Suppressor macrophage treated with lipopolysaccharide for 4 hours (primary cell): ENCODE measurements at regions not wholly inside any gene's neighbourhood (a gene's known extent, or its start where the extent isn't known, plus 50 kb on each side); places are given as distances from the start of the nearest gene placed in this dataset.

Source experiments
- DNase-seq: peaks from one replicate; pipeline ENCODE4 v3.0.0-alpha.2; 2020

DNA sequence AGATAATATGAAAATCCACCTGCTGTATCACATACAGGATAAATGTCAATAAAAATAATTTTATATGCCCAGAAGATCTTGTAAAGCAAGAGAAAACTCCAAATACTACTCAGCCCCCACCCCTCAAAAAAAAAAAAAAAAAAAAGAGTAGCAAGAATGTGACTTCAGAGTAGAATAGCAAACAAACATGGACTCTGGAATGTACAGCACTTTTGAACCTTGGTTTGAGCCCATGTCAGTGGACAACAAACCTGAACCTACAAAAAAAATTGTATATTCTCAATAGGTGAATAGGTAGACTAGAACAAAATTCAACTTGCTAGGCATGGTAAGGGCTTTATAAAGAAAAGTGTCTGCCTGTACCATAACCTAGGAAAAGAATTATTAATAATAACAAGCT is 428.0 kb downstream of the SLITRK6 start:
- DNase-seq, result no peak

GRCh38 chr13:85368686-85369085 is 430.5 kb downstream of the SLITRK6 start:
- no peak for DNase-seq

GRCh38 chr13:85367887-85368286 is 431.3 kb downstream of the SLITRK6 start:
- DNase-seq, result no peak

DNA sequence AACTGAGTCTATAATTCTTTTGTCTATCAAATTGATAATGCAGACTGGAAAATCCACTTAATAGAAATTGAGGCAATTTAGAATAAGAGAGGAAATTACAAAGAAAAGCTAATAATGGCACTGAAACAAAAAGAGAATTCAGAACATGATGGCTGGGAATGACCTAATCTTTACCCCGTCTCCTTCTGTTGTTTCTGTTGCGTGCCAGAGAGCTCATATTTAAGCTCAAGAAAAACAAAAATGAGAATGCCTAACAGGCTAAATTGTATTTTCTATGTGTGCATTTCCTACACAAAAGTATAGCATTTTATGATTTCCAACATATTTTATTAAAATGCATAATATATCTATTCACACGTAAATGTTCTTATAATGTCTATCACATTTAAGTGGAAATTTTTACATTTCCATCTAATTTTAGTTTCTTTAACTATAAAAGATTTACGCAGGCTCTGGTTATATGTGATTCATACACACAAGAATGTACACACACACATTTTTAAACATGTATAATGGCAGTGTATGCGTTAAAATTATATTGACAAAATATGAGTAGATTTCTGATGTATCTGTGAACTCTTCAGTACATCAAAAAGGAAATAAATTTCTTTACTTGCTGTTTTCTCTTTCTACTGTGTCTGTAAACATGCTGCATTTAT is 432.3 kb downstream of the SLITRK6 start:
- no peak for DNase-seq

- DNase-seq, result no peak
Measured at GRCh38 chr13:85363504-85363903, 435.7 kb downstream of the SLITRK6 start.

DNA sequence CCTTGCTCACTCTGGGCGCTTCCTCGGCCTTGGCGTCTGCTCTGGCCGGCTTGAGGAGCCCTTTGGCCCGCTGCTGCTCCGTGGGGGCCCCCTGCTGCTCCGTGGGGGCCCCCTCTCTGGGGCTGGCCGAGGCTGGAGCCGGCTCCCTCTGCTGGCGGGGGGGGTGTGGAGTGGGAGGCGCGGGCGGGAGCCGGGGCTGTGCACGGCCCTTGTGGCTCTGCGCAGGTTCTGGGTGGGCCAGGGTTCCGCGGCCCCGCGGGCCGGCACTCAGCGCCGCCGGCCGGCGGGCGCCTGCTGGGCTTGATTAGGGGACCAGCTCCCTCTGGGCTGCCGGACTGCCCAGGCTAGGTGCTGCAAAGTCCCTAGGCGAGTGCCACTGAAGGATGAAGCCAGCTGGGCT is 436.2 kb downstream of the SLITRK6 start:
- DNase-seq, result no peak

DNA sequence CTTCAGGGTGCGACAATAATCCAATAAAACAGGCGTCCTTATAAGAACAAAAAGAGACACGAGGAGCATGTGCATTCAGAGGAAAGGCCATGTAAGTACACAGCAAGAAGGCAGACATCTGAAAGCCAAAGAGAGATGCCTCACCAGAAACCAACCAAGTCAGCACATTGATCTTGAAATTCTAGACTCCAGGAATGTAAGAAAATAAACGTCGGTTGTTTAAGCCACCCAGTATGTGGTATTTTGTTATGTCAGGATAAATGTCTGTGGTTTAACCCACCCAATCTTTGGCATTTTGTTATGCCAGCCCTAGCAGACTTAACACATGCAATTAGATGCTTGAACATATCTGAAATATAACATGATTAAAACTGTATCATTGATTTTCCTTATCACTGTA is 452.0 kb downstream of the SLITRK6 start:
- DNase-seq, result no peak

GRCh38 chr13:85334187-85334586 is 465.0 kb downstream of the SLITRK6 start:
- DNase-seq, result no peak

DNA sequence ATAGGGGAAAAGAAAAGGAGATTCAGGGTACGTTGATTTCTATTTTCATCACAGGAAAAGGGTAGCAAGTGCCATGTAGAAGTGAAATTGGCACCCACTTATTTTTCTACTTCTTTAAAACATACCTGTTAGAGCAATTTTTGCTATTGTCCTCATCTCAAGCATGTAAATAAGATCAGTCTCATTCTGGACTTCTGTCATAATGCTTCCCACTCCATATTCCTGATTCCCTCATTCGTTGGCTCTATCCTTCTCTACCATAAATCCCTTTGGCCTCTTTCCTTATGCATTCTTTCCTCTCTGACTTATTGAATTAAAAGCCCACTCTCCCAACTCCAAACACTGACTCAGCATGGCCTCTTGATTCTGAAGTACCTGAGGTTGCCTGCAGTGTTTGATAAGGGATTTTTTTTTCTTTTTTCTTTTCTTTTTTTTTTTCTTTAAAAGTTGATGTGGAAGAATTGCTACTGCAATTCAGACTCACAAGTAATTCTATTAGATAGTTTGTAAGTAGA is 465.7 kb downstream of the SLITRK6 start:
- no peak for DNase-seq

DNA sequence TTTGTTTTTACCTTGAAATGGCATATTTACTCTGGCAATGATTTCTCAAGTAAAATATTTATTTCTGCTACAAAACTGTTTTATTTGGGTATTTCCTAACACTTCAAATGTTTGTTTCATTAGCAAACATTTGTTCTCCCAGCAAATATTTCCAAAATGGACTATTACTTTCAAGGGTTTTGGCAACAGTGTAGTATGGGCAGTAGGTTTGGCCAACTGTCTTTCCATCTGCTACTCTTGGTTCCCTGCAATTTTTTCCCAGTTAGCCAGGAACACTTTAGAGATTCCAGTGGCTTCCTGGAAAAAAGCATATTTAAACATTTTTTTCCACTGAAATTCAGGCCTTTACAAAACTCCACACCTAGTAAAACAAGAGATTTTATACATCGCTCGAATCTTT is 466.6 kb downstream of the SLITRK6 start:
- no peak for DNase-seq

DNA sequence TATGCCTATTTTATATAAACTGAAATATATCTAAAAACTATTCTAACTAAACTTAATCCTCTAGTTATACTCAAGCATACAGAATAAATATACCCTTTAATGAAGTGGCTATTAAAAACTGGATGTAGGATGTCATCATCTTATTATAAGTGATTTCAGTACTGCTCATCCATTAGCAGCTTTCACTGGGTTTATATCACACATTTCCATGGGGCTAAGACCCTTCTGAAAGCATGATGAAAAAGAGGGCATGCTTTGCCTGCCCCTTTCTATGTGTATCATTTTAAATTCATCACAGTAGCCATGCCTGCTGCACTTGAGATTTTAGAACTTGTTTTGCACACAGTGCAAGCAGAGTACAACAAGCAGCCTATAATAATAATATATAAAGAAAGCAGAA is 477.5 kb downstream of the SLITRK6 start:
- DNase-seq, result no peak

- DNase-seq, result no peak
Measured at GRCh38 chr13:85317781-85318180, 481.4 kb downstream of the SLITRK6 start.

DNA sequence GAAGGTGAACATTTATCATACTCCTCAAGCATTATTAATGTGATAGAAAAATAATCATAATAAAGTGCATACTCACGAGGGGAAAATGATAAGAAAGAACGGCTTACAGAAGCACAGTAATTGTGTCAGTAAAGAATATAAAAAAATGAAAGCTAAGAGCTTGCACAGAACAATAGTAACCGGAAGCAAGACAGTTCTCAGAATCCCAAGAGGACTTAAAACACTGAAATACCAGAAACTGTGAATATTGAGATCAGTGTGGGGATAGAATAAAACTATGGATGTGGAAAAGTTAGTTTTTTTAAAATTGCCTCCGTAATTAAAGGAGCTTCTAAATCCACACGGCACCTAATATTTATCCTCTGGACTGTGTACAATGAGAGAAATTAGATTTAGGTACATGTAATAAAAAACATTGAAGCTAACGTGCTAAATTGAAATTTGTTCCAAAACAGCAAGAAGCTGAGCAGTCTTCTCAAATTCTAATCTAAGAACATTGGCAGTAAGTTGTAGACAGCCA is 482.7 kb downstream of the SLITRK6 start:
- no peak for DNase-seq

DNA sequence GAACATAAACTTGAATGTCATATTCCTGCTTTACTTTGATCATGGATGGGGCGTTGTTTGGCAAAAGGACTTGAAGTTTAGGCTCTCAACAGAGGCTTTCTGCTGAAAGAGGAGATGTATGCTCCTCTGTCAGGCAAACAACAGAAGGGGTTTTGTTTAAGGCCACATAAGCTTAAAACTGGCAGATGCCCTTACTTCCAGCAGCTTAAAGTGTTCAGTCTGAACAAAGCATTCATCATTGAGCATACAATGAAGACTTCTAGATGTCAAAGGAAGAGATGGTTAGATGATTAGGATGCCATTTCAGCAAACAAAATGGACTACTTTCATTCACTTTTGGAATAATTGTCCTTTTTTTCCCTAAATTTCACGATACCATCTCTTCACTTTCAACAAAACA is 484.5 kb downstream of the SLITRK6 start:
- DNase-seq, result no peak

GRCh38 chr13:85313761-85314503 is 485.3 kb downstream of the SLITRK6 start:
- DNase-seq, result no peak

DNA sequence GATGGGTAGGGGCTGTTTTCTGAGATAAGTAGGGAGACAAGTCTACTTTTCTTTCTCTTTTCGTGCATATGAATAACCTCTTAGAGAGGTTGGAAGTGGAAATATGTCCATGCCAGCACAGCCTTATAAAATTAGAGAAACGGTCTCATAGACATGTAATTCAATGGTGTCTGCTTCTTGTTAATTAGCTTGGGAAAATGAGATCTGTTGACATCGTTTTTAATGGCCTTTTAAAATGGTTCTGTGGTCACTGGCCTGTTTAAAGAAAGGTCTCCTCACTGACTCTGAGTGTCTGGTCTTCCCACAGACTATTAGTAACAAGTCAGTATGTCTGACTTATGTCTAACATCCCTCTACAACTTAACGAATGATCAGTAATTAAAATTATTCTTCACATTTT is 487.1 kb downstream of the SLITRK6 start:
- DNase-seq, result no peak

DNA sequence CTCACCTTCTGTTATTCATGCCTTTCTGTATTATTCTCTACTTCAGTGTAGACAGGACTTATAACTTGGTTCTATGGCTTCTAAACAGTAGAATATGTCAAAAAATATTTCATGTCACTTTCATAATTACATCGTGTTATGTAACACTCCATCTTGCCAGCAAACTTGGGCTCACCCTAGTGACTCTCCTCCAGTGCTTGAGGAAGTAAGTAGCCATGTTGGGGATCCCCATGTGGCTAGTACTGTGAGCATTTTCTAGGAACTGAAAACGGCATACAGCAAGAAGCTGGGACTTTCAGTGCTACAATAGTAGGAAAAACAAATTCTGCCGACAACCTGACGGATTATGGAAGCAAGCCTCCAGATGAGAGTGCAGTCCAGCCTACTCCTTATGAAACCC is 495.6 kb downstream of the SLITRK6 start:
- no peak for DNase-seq

- DNase-seq, result no peak
Measured at GRCh38 chr13:85298387-85298924, 500.8 kb downstream of the SLITRK6 start.

DNA sequence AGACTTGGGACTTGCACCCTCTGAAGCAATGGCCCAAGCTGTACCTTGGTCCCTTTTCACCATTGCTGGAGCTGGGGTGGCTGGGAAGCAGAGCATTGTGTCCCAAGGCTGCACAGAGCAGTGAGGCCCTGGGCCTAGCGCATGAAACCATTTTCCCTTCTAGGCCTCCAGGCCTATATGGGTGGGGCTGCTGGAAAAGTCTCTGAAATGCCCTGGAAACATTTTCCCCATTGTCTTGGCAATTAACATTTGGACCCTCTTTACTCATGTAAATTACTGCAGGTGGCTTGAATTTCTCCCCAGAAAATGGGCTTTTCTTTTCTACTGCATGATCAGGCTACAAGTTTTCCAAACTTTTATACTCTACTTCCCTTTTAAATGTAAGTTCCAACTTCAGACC is 510.5 kb downstream of the SLITRK6 start:
- DNase-seq, result no peak

- DNase-seq, result no peak
Measured at GRCh38 chr13:85287528-85287927, 511.7 kb downstream of the SLITRK6 start.

DNA sequence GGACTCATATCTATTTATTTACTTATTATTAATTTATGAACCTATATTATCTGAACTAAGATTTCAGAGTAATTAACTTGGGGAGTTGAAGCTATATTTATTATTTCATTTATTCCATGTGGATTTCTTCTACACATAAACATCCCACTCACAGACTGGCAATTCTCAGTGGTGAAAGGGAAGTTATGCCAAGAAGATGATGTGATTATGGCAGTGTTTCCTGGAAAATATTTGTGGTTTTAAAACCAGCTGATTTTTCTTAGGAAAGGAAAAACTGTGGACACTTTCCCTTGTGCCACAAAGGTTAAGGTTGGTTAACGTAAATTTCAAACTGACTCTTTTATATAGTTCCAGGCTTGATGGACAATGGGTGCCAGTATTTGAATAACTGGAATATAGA is 513.1 kb downstream of the SLITRK6 start:
- DNase-seq, result no peak

GRCh38 chr13:85284349-85284748 is 514.9 kb downstream of the SLITRK6 start:
- DNase-seq, result no peak

GRCh38 chr13:85283408-85283807 is 515.8 kb downstream of the SLITRK6 start:
- no peak for DNase-seq

- no peak for DNase-seq
Measured at GRCh38 chr13:85282876-85283275, 516.3 kb downstream of the SLITRK6 start.
